ENCODE measurements at regions not wholly inside any gene's neighbourhood (a gene's known extent, or its start where the extent isn't known, plus 50 kb on each side); places are given as distances from the start of the nearest gene placed in this dataset.

DNA sequence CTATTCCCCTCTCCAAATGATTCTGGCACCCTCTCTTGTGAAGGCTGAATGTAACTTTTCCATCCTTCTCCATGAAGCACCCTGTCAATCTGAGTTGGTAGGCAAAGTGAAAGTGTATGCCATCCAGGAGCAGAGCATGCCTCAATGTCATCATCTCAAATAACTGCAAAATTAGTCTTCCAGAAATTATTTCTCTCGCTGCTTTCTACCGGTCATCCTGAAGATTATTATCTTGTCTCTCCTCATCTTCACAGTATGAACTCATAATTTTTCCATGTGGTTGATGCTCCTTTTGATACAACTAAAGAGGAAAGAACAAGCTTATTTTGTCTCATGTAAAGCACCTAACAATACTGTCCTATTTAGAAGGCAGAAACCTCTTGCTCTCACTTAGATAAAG lies 285.5 kb upstream of the PCDH7 start:
- no peaks in the 10 kb centered on the region for H3K36me3 ChIP-seq (ENCODE audit: control insufficient read depth in 2 of 2, extremely low read depth in 1 of 2, insufficient read depth in 2 of 2, low read length in 2 of 2)
- no peak overlapping the region for H3K27ac ChIP-seq (ENCODE audit: insufficient read depth, low read depth, low read length)
- no peak overlapping the region for H3K4me2 ChIP-seq (ENCODE audit: insufficient read depth, low read length)
- ChIA-PET CTCF (no interaction called here), POLR2A (no interaction called here)
- no peaks in the 10 kb centered on the region for H3K9me1 ChIP-seq (replicated peaks; ENCODE audit: control insufficient read depth, extremely low read depth, insufficient read depth, low read length)
- dilution Hi-C loops (cut with MboI; ENCODE audit: extremely low pct_ligation_motif_present, low sequenced_read_pairs), result no loop called here
- intact Hi-C loops (cut with micrococcal nuclease), result loop anchor here (5.0 kb wide), 1 partner anchor 37 kb away; no protein-coding TSS in a partner anchor
- no TSS peak for BruUV-seq (replicated peaks)
- no peaks in the 10 kb centered on the region for H3K9me3 ChIP-seq (replicated peaks; ENCODE audit: control insufficient read depth, insufficient read depth, low read length)
- H3K4me3 ChIP-seq (replicated peaks in 1 of 3; ENCODE audit: insufficient read depth in 1 of 3, low read depth in 1 of 3, low read length in 3 of 3), result no peak overlapping the region
- H2AFZ ChIP-seq (ENCODE audit: low read depth, low read length), result no peak overlapping the region
- DNase-seq (ENCODE audit: low read depth, low spot score), result no peak
- peaks cover 18% of the 10 kb centered on the region for H3K4me1 ChIP-seq (ENCODE audit: control insufficient read depth, extremely low read depth, insufficient read depth, low read length)
- FAIRE-seq, result no peak
- H3K79me2 ChIP-seq (ENCODE audit: control insufficient read depth, insufficient read depth, low read length), result no peaks in the 10 kb centered on the region
- TF ChIP-seq GATA2 (IDR thresholded peaks at IDR 0.05; ENCODE audit: insufficient read depth, insufficient read length, low read depth, low read length) (no peak), POLR2A (IDR thresholded peaks at IDR 0.05; ENCODE audit: low read depth, low read length) (no peak), FOS (IDR thresholded peaks at IDR 0.05; ENCODE audit: borderline replicate concordance, insufficient read depth, low read length) (no peak), MYC (IDR thresholded peaks at IDR 0.05; ENCODE audit: low read depth, low read length) (no peak), POLR2AphosphoS5 (IDR thresholded peaks at IDR 0.05; ENCODE audit: insufficient read depth, low read depth, low read length) (no peak), JUN (IDR thresholded peaks at IDR 0.05; ENCODE audit: borderline replicate concordance, insufficient read depth, insufficient read length, low read depth) (no peak), EZH2 (IDR thresholded peaks at IDR 0.05; ENCODE audit: borderline replicate concordance, low read depth, low read length, severe bottlenecking) (no peak)
- TF ChIP-seq, protein P1, sequence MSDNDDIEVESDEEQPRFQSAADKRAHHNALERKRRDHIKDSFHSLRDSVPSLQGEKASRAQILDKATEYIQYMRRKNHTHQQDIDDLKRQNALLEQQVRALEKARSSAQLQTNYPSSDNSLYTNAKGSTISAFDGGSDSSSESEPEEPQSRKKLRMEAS (IDR thresholded peaks at IDR 0.05; ENCODE audit: insufficient read depth, insufficient read length), result no peak
- TF ChIP-seq, protein P2, sequence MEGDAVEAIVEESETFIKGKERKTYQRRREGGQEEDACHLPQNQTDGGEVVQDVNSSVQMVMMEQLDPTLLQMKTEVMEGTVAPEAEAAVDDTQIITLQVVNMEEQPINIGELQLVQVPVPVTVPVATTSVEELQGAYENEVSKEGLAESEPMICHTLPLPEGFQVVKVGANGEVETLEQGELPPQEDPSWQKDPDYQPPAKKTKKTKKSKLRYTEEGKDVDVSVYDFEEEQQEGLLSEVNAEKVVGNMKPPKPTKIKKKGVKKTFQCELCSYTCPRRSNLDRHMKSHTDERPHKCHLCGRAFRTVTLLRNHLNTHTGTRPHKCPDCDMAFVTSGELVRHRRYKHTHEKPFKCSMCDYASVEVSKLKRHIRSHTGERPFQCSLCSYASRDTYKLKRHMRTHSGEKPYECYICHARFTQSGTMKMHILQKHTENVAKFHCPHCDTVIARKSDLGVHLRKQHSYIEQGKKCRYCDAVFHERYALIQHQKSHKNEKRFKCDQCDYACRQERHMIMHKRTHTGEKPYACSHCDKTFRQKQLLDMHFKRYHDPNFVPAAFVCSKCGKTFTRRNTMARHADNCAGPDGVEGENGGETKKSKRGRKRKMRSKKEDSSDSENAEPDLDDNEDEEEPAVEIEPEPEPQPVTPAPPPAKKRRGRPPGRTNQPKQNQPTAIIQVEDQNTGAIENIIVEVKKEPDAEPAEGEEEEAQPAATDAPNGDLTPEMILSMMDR (IDR thresholded peaks at IDR 0.05; ENCODE audit: extremely low read depth in 1 of 2, insufficient read depth in 1 of 2, low read depth in 1 of 2, low read length in 2 of 2), result no peak
- no peak overlapping the region for H3K9ac ChIP-seq (replicated peaks; ENCODE audit: extremely low read depth, insufficient read depth, low read length)
- no peaks in the 10 kb centered on the region for H3K27me3 ChIP-seq (ENCODE audit: control insufficient read depth in 2 of 2, insufficient read depth in 2 of 2, low read length in 2 of 2)
- H4K20me1 ChIP-seq (replicated peaks; ENCODE audit: control insufficient read depth, extremely low read depth, insufficient read depth, low read length), result no peaks in the 10 kb centered on the region

Measured in endothelial cell of umbilical vein (primary cell).